HCT116 (cell line): ENCODE measurements at regions not wholly inside any gene's neighbourhood (a gene's known extent, or its start where the extent isn't known, plus 50 kb on each side); places are given as distances from the start of the nearest gene placed in this dataset.

Experiments used
- ATAC-seq: fragments of 200-7000 bp; cut with Tn5 transposase; 2 replicates; pipeline ENCODE4 v1.9.1; 2020; ENCODE audit warnings: mild to moderate bottlenecking, moderate library complexity
- BruUV-seq: library from RNA; stranded (reverse); fragments of 400-500 nt; replicated peaks from 2 replicates; lab custom pipeline; 2021; lab: Mats Ljungman, UMichigan
- CTCF ChIA-PET: fragments of 300-600 bp; sonication (Branson Sonifier 250); formaldehyde crosslinking; loops from one replicate; lab custom pipeline; 2021; ENCODE audit warnings: antibody characterized with exemption; lab: Charles Lee
- POLR2A ChIA-PET: fragments of 300-600, 350-600 bp; sonication (Branson Sonifier 250); formaldehyde crosslinking; loops from one replicate; lab custom pipeline; 2021; ENCODE audit warnings: antibody characterized with exemption; lab: Charles Lee
- RAD21 ChIA-PET, 2 experiments: fragments of 300-600 bp; sonication (Branson Sonifier 250); formaldehyde crosslinking; loops; one replicate each; lab custom pipeline; 2023; ENCODE audit warnings: low total read pairs in 2 of 2; ENCODE audit not compliant: uncharacterized antibody in 2 of 2, unreplicated experiment in 2 of 2, low non-redundant PET in 1 of 2; lab: Charles Lee
- DNase-seq: peaks from one replicate; pipeline ENCODE4 v3.0.0-alpha.2; 2010; ENCODE audit warnings: low read depth, low spot score
- H2AFZ ChIP-seq: fragments of 200-600 bp; shearing (Covaris generic), sonication (generic); 2 replicates; pipeline ENCODE4 v1.6.1; 2017; ENCODE audit warnings: low read depth, mixed run types, mixed read lengths, antibody characterized with exemption, low read length; ENCODE audit not compliant: poor library complexity, severe bottlenecking
- H3K27ac ChIP-seq: 2 replicates; pipeline ENCODE4 v1.5.1; 2012; ENCODE audit warnings: low read depth, low read length
- H3K27me3 ChIP-seq: fragments of 200-600 bp; sonication (generic); 2 replicates; pipeline ENCODE4 v1.6.1; 2016; ENCODE audit warnings: mixed run types, low read length, mixed read lengths; ENCODE audit not compliant: insufficient read depth
- H3K36me3 ChIP-seq, 2 experiments: fragments of 200-500 bp in 1 of 2; fragments of 200-600 bp in 1 of 2; sonication (Bioruptor generic) in 1 of 2; sonication (generic) in 1 of 2; 2 replicates each; pipeline versions ENCODE4 v1.5.1 to v1.6.1; 2014 to 2016; ENCODE audit warnings: low read length in 2 of 2, inconsistent platforms in 1 of 2, mixed read lengths in 1 of 2, mixed run types in 1 of 2; ENCODE audit not compliant: insufficient read depth in 2 of 2, control insufficient read depth in 1 of 2
- H3K4me1 ChIP-seq, 2 experiments: fragments of 200-600 bp in 1 of 2; sonication (generic) in 1 of 2; 2 replicates each; pipeline versions ENCODE4 v1.5.1 to v1.6.1; 2012 to 2017; ENCODE audit warnings: low read length in 2 of 2, inconsistent platforms in 1 of 2, mild to moderate bottlenecking in 1 of 2, mixed read lengths in 1 of 2, mixed run types in 1 of 2, moderate library complexity in 1 of 2; ENCODE audit not compliant: insufficient read depth in 2 of 2, control insufficient read depth in 1 of 2
- H3K4me2 ChIP-seq: fragments of 200-600 bp; sonication (generic); 2 replicates; pipeline ENCODE4 v1.6.1; 2017; ENCODE audit warnings: mixed run types, low read length, mixed read lengths
- H3K4me3 ChIP-seq, 2 experiments: fragments of 200-600 bp in 1 of 2; sonication (generic) in 1 of 2; replicated peaks in 1 of 2; 2 replicates each; pipeline ENCODE4 v1.5.1; 2011 to 2016; ENCODE audit warnings: low read length in 2 of 2, control low read depth in 1 of 2, low read depth in 1 of 2, mild to moderate bottlenecking in 1 of 2, mixed read lengths in 1 of 2, mixed run types in 1 of 2
- H3K79me2 ChIP-seq: fragments of 200-600 bp; sonication (generic); 2 replicates; pipeline ENCODE4 v1.6.1; 2017; ENCODE audit warnings: mild to moderate bottlenecking, mixed run types, low read length, moderate library complexity, mixed read lengths; ENCODE audit not compliant: insufficient read depth
- H3K9ac ChIP-seq: fragments of 200-600 bp; sonication (generic); 2 replicates; pipeline ENCODE4 v1.6.1; 2016; ENCODE audit warnings: low read length, mixed read lengths
- H3K9me2 ChIP-seq: fragments of 200-600 bp; sonication (generic), shearing (Covaris generic); 2 replicates; pipeline ENCODE4 v1.6.1; 2017; ENCODE audit warnings: mixed run types, mild to moderate bottlenecking, moderate library complexity; ENCODE audit not compliant: insufficient read depth
- H3K9me3 ChIP-seq, 2 experiments: fragments of 200-500 bp in 1 of 2; fragments of 200-600 bp in 1 of 2; sonication (Bioruptor generic) in 1 of 2; sonication (generic) in 1 of 2; 2 replicates each; pipeline ENCODE4 v1.6.1; 2014 to 2017; ENCODE audit warnings: low read length in 2 of 2, mixed read lengths in 2 of 2, inconsistent platforms in 1 of 2, low read depth in 1 of 2, mild to moderate bottlenecking in 1 of 2, mixed run types in 1 of 2, moderate library complexity in 1 of 2; ENCODE audit not compliant: control insufficient read depth in 1 of 2, insufficient read depth in 1 of 2
- H4K20me1 ChIP-seq: fragments of 200-600 bp; sonication (generic), shearing (Covaris generic); 2 replicates; pipeline ENCODE4 v1.6.1; 2017; ENCODE audit warnings: mixed run types, mild to moderate bottlenecking, moderate library complexity; ENCODE audit not compliant: insufficient read depth
- JUND ChIP-seq: IDR thresholded peaks from 2 replicates; pipeline ENCODE4 v1.6.1; 2012
- POLR2AphosphoS5 ChIP-seq: IDR thresholded peaks from 2 replicates; pipeline ENCODE4 v1.6.1; 2011; ENCODE audit warnings: mild to moderate bottlenecking, low read depth, low read length, moderate library complexity
- TCF7L2 ChIP-seq: IDR thresholded peaks from 2 replicates; pipeline ENCODE4 v1.7.0; 2011; ENCODE audit warnings: borderline replicate concordance, inconsistent platforms; ENCODE audit not compliant: insufficient read depth, insufficient read length; ENCODE audit errors: extremely low read depth
- YY1 ChIP-seq: IDR thresholded peaks from 2 replicates; pipeline ENCODE4 v1.6.1; 2011; ENCODE audit warnings: low read length, low read depth, moderate library complexity, mild to moderate bottlenecking; ENCODE audit not compliant: insufficient replicate concordance; ENCODE audit errors: extremely low read depth
- intact Hi-C: fragments of 100-400 bp; cut with micrococcal nuclease; formaldehyde crosslinking; loops from 2 replicates; pipeline ENCODE4 v1.10.0; 2022

DNA sequence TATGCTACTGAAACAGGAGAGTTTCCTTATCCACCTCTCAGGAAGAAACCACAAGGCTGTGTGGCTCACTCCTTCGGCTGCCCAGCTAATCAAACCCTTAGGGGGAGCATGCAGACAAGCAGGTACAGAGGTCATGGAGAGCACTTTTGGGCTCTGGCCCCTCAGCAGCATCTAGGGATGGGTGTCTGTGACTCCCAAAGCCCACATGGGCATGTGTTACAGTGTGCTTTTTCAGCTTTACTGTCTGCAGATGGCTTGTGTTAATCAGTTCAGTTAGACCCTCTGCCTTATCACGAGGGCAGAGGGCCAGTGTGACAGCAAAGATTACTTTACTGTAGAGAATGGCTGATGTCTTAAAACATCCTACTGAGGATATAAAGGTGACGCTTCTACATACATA is 447.4 kb downstream of the PCDH10 start:
- ChIA-PET POLR2A (no interaction called here), RAD21 (no interaction called here), CTCF (no interaction called here)
- H3K4me3 ChIP-seq = no peak overlapping the region
- no peaks in the 10 kb centered on the region for H3K27me3 ChIP-seq
- no peaks in the 10 kb centered on the region for H4K20me1 ChIP-seq
- intact Hi-C loops = no loop called here
- no peaks in the 10 kb centered on the region for H3K4me1 ChIP-seq
- TF ChIP-seq TCF7L2 = no peak
- TF ChIP-seq JUND = no peak
- no peak for TF ChIP-seq YY1
- H3K27ac ChIP-seq = no peak overlapping the region
- H3K4me2 ChIP-seq = no peak overlapping the region
- no peak overlapping the region for H3K9ac ChIP-seq
- H3K36me3 ChIP-seq = no peaks in the 10 kb centered on the region
- H3K9me3 ChIP-seq = no peaks in the 10 kb centered on the region
- no TSS peak for BruUV-seq
- no peaks in the 10 kb centered on the region for H3K9me2 ChIP-seq
- H2AFZ ChIP-seq = no peak overlapping the region
- DNase-seq = no peak
- no peaks in the 10 kb centered on the region for H3K79me2 ChIP-seq
- ATAC-seq = no peak

- intact Hi-C loops = no loop called here
- H3K36me3 ChIP-seq = no peaks in the 10 kb centered on the region
- no peak overlapping the region for H2AFZ ChIP-seq
- no peak for TF ChIP-seq POLR2AphosphoS5
- DNase-seq (no peak), ATAC-seq (no peak)
- BruUV-seq = no TSS peak
- no peak overlapping the region for H3K9ac ChIP-seq
- H3K79me2 ChIP-seq = no peaks in the 10 kb centered on the region
- no peak overlapping the region for H3K27ac ChIP-seq
- H3K4me3 ChIP-seq = no peak overlapping the region
- H3K4me1 ChIP-seq = no peaks in the 10 kb centered on the region
- no peaks in the 10 kb centered on the region for H3K27me3 ChIP-seq
- no peak overlapping the region for H3K4me2 ChIP-seq
- H4K20me1 ChIP-seq = no peaks in the 10 kb centered on the region
- RAD21 ChIA-PET = no interaction called here
- no peaks in the 10 kb centered on the region for H3K9me2 ChIP-seq
- H3K9me3 ChIP-seq = no peaks in the 10 kb centered on the region
- CTCF ChIA-PET = no interaction called here
- POLR2A ChIA-PET = no interaction called here
Measured at GRCh38 chr4:133594390-133595207, 445.5 kb downstream of the PCDH10 start.
